GM19023 (cell line): ENCODE measurements at regions not wholly inside any gene's neighbourhood (a gene's known extent, or its start where the extent isn't known, plus 50 kb on each side); places are given as distances from the start of the nearest gene placed in this dataset.
"Not testable (repeated sequence)": the region's sequence is repeated elsewhere in the genome, so short reads cannot be mapped to it uniquely, and the experiment has no call there.

Experiments
- ATAC-seq: cut with Tn5 transposase; IDR thresholded peaks from one replicate; pipeline ENCODE4 v1.9.1; 2021; ENCODE audit warnings: mild to moderate bottlenecking, moderate library complexity; ENCODE audit not compliant: unreplicated experiment

DNA sequence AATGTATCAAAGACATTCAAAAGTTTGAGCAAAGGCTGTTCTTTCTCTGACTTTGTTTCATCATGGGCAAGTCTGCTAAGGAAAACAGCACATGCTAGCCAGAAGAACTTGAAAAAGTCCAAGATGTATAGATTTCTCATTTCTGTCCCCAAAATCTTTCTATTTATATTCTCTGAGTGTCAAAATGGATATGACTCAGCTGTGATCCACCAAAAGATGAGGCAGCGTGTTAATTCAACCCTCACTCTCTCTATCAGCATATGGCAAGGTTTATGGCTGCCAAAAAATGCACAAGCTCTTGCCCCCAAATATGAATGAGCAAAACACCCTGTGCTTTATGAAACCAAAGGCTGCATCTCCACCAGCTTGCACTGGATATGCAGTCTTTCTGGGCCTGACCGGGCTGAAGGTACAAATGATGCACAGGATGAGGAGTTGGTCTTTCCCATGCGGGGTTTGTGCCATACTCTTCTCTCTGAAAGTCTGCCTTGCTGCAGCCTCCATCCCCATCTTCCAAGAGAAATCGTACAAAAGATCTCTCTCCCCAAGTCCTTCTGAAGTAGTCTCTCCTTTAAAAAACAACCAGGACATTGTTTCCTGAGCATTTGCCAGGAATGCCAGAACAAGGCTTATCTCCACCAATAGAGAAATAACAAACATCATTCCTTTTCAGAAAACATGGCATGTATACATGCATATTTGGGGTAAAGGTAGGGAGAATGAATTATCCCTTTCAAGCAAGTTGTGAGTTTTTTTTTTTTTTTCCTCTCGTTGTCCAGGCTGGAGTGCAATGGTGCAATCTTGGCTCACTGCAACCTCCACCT is 203.4 kb downstream of the TMX1 start:
- ATAC-seq: no peak

DNA sequence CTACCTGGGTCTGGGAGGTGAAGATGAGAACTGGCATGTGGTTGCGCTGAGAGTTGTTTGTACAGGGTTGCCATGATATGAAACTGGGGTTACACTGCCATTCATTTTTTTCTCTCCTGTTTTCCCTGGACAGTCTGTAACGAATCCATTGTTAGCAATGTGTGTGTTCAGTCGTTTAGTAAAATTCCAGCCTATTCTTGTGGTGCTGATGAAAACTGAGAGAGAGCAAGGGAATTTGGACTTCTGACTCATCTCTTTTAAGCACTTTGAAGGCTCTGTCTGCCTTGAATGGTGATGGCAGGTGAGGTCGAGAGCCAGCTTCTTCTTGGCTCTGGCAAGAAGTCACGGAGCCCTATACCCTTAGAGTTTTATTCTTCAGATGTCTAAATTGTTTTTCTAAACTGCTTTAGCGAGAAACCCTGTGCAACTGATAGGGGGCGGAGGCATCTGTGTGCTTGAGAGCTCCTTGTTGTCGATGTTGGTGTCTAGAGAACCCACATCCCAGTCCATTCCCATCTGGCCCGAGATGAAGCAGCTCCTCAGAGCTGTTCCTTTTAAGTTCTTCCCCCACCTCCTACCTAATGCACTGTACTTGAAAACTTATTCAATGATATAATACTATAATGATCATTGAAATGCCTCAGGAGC is 204.4 kb downstream of the TMX1 start:
- ATAC-seq: no peak

DNA sequence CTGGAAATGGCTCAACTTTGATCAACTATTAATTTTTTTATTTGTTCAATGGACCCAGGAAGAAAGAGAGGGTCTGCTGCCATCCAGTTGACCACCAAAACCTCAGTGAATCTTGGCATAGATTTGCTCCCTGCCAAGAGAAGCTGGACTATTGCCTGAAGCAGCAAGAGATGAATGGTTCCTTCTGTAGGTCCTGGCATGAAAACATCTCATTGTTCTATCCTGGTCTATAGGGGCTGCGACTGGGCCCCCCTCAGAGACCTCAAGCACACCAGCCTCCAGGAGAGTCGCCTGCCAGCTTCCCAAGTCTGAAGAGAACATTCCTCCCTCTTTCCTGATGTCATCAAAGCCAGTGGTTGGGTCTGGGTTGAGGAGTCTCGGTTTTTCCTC is 204.9 kb downstream of the TMX1 start:
- no peak for ATAC-seq

DNA sequence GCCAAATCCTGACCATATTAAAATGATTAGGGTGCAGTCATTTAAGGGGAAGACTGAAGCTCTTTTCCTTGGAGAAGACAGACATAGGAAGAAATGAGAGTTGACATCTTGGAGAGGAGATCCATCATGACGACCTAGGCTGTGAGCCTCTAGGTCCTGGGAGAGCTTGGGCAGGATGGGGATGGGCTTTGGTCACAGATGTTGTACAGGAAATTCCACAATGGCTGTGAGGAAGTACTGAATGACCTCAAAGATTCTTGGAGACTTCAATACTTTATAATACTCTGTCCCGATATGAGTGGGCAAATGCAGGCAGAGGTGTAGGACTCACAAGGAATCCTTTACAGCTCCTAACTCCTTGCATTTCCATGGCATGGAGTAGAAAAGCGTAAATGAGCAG is 204.9 kb upstream of the FRMD6 start:
- no peak for ATAC-seq

DNA sequence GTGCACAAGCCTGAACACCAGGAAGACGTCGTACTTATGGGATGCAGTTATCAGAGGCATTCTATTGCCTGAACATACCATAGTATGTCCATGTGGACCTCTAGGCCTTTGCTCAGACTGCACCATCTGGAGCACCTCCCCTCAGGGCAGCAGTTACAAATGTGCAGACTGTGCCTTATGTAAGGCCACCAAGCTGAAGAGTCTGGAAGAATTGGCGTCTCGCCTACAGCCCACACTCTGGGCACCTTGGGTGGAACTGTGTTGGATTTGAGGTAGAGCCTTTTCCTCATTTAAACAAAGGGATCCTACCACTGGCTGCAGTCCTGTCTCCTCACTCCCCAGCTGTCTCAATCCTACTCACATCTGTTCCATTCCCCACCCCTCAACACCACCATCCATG is 204.3 kb upstream of the FRMD6 start:
- no peak for ATAC-seq

DNA sequence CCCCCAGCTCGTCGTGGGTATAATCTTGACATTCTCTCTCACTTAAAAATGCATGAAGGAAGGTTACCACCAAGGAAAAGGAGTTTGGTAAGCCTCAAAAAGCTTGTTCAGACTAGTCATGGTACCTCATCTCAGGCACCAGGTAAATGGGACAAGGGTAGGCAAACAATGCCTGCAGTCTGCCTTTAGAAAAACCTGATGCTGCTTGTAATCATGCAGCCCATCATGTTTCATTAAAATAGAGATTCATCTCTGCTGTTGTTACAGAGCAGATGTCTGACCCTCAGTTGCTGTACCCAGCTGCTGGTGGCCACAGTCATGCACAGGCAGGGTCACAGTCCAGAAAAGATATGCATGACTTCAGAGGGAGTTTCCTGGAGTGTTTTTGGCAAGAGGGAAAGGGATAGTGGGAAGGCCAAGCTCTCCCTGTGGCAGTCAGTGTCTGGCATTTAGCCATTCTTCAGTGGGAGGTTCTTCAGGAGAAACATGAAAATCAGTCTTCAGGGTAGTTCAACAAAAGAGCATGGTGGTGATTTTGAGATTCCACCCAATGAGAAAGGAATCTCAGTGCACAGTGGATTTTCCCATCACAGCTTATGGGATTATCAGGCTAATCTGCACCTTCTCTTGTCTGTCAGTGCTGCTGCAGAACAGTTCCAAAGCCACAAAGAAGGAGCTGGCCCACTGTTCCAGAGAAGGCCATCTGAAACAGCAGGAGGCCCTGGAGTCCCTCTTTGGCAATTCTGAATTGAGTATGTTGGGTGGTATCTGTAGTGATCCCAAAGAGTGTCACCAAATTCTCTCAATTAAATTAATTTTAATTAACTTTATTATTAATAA is 202.7 kb upstream of the FRMD6 start:
- no peak for ATAC-seq

DNA sequence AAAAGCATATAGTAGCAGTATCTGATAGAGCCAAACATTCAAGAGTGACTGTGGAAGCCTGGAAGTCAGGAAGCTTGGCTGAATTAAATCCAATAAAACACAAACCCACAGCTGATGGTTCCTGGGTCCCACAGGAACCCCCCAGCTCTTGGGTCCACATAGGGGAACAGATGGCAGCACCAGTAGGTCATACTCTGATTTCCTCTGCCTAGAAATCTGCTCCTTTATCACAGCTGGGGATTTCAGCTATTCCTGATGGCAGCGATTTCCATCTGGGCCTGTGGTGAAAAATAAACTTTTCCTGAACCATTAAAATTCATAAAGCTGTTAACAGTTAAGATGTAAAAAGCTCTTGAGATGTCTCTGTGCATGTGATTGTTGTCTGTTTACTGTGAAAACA is 202.0 kb upstream of the FRMD6 start:
- ATAC-seq: no peak

DNA sequence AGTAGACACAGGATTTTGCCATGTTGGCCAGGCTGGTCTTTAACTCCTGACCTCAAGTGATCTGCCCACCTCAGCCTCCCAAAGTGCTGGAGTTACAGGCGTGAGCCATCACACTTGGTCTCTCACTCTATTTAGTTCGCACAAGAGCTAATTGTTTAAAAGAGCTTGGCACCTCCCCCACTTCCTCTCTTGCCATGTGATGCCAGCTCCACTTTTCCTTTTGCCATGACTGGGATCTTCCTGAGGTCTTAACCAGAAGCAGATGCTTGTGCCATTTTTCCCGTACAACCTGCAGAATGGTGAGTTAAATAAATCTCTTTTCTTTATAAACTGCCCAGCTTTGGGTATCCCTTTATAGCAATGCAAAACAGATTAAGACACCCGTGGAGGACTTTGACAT is 200.1 kb upstream of the FRMD6 start:
- no peak for ATAC-seq

DNA sequence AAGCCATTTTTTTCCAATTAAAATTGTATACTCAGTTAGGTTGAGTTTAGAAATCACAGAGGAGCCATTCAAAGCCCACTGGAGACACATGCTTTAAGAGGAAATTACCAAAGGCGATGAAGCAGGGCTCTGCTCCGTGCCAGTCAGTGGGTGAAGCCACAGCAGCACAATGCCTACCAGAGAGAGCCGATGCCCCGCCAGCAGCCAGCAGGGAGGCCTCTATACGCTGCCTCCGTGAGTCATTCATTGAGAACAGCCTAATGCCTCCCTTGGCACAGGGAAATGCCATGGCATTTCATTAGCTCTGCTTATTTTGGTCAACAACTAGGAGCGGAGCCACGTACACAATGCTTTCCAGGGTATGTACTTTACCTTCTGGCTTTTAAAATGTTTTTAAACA is 197.8 kb upstream of the FRMD6 start:
- no peak for ATAC-seq

DNA sequence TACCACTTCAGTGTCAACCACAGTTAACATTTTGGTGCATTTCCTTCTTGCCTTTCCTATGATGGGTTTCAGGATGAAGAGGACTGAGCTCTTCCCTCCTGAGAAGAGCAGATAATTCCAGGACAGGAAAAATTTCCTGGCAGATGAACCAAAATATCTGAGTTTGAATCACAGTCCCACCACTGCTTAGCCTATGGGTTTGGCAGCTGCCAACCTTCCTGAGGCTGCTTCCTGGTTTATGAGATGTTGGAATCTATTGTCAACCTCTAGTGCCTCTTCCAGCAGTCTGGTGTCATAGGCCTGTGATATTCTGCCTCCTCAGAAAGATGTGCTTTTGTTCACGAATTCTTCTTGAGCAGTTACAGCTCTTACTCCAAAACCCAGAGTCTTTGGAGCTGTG is 197.4 kb upstream of the FRMD6 start:
- no peak for ATAC-seq

DNA sequence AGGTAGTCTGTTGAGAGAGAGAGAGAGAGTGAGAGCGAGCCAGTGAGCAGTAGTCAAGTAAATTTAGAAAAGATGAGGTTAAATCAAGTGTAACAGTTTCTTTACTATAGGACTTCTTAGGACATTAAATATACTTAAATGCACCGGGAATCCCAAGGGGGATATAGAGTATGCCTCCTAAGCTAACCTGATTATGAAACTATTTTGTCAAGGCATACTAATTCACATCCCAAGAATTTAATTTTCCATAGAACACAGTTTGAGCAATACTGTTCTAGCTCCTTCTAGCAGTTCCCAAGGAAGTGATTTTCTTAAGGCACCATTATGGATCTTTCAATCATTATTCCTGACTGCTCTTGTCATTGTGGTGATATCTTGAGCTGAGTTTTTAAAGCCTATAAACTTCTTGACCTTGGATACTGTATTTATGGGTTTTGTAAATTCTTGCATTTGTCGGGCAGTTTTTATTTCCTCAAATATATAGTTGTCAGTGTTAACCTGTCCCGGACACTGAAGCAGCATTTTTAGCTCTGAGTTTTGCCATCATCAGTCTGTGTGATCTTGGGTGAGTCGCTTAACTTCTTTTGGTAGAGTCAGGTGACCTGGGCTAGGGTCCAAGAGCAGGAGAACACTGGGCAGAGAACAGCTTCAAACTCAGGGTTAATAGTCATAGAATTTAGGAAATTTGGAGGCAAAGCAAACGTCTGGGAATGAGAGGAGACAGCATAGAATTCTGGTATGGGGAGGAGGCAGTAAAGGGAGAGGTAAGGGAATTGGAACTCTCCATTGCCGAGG is 196.5 kb upstream of the FRMD6 start:
- ATAC-seq: no peak

DNA sequence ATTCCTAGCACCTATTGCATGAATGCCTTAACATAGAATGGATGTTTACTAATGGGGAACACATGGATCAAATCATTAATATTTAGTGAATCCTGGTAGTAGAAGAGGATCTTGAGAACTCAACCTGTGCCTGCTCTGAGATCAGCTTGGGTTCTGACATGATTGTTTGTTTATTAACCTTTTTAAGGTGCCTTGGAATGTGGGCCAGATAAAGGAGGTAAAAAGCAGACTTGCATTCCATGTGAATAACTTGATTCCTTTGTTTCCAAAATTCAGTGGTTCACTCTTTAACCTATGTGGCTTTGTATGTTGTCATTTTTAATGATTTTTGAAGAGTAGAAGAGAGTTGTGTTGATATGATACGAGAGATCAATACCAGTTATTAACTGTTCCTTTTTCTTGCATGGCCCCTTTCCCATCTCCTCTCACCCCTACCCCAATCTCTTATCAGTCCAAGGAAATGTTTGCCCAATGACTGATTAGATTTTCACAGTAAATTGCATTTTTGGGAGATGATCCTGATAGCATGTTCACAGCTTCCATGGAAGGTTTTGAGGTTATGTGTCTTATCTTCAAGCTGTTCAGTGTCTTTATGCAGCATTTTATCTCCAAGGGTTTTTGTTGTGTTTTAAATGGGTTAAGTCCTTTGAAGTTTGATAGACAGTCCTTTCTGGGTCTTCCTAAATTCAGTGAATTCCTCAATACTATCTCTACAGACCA is 193.7 kb upstream of the FRMD6 start:
- ATAC-seq: no peak

DNA sequence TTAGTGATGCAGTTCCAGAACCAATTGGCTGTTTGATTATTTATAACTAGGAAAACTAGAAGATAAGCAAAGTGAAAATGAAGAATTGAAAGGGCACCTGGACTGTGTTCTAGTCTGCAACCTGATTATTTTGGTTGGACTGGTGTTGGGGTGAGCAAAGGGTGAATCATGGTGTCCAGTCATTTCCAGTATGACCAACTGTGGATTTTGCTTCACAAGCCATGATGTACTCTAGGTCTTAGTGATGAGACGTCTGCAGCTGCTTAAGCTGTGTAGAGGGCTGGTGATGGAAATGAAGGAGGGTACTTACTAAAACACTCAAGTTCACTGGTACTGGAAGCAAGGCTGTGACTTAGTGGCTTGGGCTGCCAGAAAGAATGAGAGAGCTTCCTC is 193.2 kb upstream of the FRMD6 start:
- ATAC-seq: no peak

DNA sequence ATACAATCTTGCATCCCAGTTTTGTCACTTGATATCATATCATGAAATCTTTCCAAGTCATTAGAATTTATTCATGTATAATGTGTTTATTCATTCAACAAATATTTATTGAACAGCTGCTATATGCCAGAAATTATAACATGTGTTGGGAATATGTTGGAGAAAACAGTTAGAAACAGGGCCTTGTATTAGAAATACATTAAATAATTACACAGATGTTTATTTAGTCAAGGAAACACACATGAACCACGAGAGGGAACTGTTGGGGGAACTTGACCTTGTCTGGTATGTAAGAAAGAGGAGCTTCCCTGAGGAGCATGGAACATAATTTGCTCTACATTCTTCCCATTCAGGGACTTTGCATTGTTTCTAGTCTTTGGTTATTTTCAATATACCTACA is 191.7 kb upstream of the FRMD6 start:
- no peak for ATAC-seq

DNA sequence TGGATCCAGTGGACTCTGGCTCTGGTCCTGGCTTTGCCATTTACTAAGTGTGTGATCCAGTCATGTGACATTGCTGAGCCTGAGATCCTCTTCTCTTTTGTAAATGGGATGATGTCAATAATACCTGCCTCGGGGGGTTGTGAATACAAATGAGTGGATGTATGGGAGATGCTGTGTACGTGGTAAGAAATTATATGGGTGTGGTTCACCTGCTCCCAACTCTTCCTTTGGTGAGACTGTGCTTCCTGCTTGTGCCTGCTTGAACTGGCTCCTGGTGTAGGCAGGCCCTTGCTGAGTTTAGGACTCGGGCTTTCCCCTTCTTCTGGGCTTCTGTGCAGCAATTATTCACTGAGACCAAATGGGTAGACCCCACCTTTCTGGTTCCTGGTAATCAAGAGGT is 189.5 kb upstream of the FRMD6 start:
- no peak for ATAC-seq

DNA sequence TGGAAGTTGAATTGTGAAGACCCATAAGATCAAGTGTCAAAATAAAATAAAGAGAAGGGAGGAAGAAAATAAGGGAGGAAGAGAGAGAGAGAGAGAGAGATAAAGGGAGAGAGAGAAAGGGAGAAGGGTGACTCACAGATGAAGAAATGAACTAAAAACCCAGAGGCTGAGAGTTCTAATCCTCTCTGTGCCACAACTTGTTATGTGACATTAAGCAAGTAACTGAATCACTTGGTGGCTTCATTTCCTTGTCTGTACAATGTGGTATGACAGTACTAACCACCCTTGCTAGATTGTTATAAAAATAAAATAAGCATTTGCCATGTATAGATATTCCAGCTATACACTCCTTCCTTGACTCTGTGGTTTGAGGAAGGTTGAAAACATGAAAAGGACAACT is 189.0 kb upstream of the FRMD6 start:
- ATAC-seq: no peak

DNA sequence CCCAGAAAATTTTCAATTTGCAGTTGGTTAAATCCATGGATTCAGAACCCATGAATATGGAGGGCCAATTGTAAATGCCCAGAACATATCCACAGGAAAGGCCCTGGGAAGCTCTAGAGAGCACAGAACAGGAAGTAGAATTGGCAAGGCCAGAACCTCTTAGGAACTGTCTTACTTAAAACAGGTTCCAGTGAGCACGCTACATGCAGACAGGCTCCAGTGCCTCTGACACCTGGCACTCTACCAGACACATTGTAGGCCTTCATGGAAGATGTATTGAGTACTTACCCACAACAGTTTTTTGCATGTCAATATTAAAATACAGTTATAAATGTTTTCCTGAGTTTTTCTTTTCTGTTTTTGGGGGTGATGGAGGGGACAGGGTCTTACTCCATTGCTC is 188.2 kb upstream of the FRMD6 start:
- ATAC-seq: no peak

DNA sequence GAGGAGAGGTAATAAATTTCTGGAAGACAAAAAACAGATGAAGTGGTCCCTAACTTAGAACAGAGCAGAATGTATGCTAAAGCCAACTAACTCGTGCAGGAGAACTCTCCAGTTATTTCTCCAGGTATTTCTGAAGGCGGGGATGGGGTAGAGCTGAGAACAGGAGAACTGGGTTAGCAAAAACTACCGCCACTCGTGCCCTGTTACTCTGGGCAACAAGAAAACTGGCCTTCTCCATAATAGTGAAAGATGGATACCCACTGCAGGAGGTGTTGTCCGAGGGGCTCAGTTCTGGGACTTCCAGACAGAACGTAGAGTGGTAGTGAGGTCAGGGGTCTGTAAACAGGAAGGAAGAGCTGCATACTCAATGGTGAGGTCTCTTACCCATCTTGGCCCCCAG is 187.3 kb upstream of the FRMD6 start:
- ATAC-seq: no peak

DNA sequence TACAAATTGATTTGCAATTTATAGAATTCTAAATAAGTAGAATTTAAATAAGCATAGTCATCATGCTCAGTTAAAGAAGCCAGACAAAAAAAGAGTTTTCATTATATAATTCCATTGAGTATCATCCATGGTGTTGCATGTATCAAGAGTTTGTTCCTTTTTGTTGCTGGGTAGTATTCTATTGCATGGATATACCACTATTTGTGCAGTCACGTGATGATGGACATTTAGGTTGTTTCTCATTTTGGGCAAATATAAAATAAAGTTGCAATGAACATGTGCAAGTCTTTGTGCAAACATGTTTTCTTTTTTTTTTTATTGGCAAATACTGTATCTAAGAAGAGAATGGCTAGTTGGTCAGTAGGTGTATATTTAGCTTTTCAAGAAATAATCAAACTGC is 186.2 kb upstream of the FRMD6 start:
- no peak for ATAC-seq

DNA sequence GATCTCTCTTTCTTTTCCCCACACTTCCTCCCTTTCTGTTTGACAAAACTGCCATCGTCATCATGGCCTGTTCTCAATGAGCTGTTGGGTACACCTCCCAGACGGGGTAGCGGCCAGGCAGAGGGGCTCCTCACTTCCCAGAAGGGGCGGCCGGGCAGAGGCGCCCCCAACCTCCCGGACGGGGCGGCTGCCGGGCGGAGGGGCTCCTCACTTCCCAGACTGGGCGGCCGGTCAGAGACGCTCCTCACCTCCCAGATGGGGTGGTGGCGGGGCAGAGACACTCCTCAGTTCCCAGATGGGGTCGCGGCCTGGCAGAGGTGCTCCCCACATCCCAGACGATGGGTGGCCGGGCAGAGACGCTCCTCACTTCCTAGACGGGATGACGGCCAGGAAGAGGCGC is 184.3 kb upstream of the FRMD6 start:
- ATAC-seq: not testable (repeated sequence)
